ENCODE measurements at regions not wholly inside any gene's neighbourhood (a gene's known extent, or its start where the extent isn't known, plus 50 kb on each side); places are given as distances from the start of the nearest gene placed in this dataset.

- H2AFZ ChIP-seq (ENCODE audit: insufficient read depth, low read depth, low read length, poor library complexity, severe bottlenecking) = no peak overlapping the region
- H3K4me1 ChIP-seq (ENCODE audit: control insufficient read depth in 1 of 2, insufficient read depth in 2 of 2, low read length in 2 of 2) = peaks cover 15 to 29% of the 10 kb centered on the region in 2 donors
- H3K9me3 Mint-ChIP-seq = peaks cover 9 to 26% (median 23%) of the 10 kb centered on the region in 7 donors
- H3K4me1 Mint-ChIP-seq = peaks cover 9% of the 10 kb centered on the region
- H3K4me3 Mint-ChIP-seq = no peak overlapping the region
- H3K4me3 ChIP-seq (replicated peaks in 1 of 3; ENCODE audit: low read depth in 2 of 3, low read length in 3 of 3) = no peak overlapping the region
- intact Hi-C loops (cut with micrococcal nuclease) = no loop called here
- H3K79me2 ChIP-seq (ENCODE audit: insufficient read depth, low read length) = no peaks in the 10 kb centered on the region
- H3K36me3 ChIP-seq (replicated peaks in 1 of 2; ENCODE audit: control insufficient read depth in 1 of 2, insufficient read depth in 2 of 2, low read length in 2 of 2) = no peaks in the 10 kb centered on the region
- no peak for DNase-seq
- WGBS (ENCODE audit: insufficient coverage) = no CpG with 5 or more reads among the region's 1 CpG
- H3K27me3 ChIP-seq (ENCODE audit: control insufficient read depth in 2 of 2, insufficient read depth in 2 of 2, low read length in 2 of 2) = peaks cover 0 to 29% of the 10 kb centered on the region in 2 donors
- no peak for TF ChIP-seq CTCF (IDR thresholded peaks at IDR 0.05)
- H3K27ac Mint-ChIP-seq = no peak overlapping the region
- peaks cover 2 to 19% of the 10 kb centered on the region in 2 donors for H3K9me3 ChIP-seq (replicated peaks in 1 of 2; ENCODE audit: control insufficient read depth in 1 of 2, insufficient read depth in 1 of 2, low read length in 2 of 2)
- H3K4me2 ChIP-seq (replicated peaks; ENCODE audit: extremely low read depth, low read length, poor library complexity, severe bottlenecking) = no peak overlapping the region
- no peak overlapping the region for H3K9ac ChIP-seq (ENCODE audit: insufficient read depth, low read length, poor library complexity, severe bottlenecking)
- H3K27ac ChIP-seq (ENCODE audit: low read depth in 1 of 2, low read length in 2 of 2) = no peak overlapping the region
- no peaks in the 10 kb centered on the region for H4K20me1 ChIP-seq (ENCODE audit: insufficient read depth, low read length)
- H3K27me3 Mint-ChIP-seq (ENCODE audit: low read depth in 3 of 3) = peaks cover 22 to 35% (median 28%) of the 10 kb centered on the region in 3 donors
- H3K36me3 Mint-ChIP-seq = peaks cover 0 to 6% of the 10 kb centered on the region in 2 donors
These were observed 52.9 kb upstream of the HPCAL1 start for GRCh38 chr2:10249798-10250197.

DNA sequence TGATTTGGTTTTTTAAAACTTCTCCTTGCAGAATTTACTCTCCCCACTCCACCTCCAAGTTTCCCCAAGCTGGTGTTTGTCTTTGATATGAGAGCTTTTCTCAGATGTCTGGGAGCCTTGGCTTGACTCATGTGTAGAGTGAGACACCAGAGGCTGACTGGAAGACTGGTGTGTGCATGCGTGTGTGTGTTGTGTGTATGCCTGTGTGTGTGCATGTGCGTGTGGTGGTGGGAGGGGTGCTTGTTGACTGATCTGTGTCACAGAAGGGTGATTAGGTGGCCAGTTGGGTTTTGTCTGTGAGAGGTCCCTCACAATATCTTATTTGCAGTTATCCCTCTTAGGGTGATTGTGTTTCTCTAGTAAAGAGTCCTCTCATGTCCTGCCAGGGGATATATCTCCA lies 50.5 kb upstream of the HPCAL1 start:
- Mint-ChIP-seq H3K36me3 (peaks cover 0 to 6% of the 10 kb centered on the region in 2 donors), H3K4me3 (peak overlapping the region in 1 of 2 donors; percentile 35), H3K4me1 (peaks cover 9% of the 10 kb centered on the region), H3K27me3 (ENCODE audit: low read depth in 3 of 3) (peaks cover 24 to 50% (median 39%) of the 10 kb centered on the region in 3 donors), H3K27ac (no peak overlapping the region), H3K9me3 (peaks cover 9 to 26% (median 23%) of the 10 kb centered on the region in 7 donors)
- Histone ChIP-seq H2AFZ (ENCODE audit: insufficient read depth, low read depth, low read length, poor library complexity, severe bottlenecking) (no peak overlapping the region), H3K27me3 (ENCODE audit: control insufficient read depth in 2 of 2, insufficient read depth in 2 of 2, low read length in 2 of 2) (peaks cover 0 to 18% of the 10 kb centered on the region in 2 donors), H3K4me1 (ENCODE audit: control insufficient read depth in 1 of 2, insufficient read depth in 2 of 2, low read length in 2 of 2) (peaks cover 13 to 24% of the 10 kb centered on the region in 2 donors), H3K4me3 (replicated peaks in 1 of 3; ENCODE audit: low read depth in 2 of 3, low read length in 3 of 3) (no peak overlapping the region), H4K20me1 (ENCODE audit: insufficient read depth, low read length) (no peaks in the 10 kb centered on the region), H3K9me3 (replicated peaks in 1 of 2; ENCODE audit: control insufficient read depth in 1 of 2, insufficient read depth in 1 of 2, low read length in 2 of 2) (peaks cover 2 to 19% of the 10 kb centered on the region in 2 donors), H3K4me2 (replicated peaks; ENCODE audit: extremely low read depth, low read length, poor library complexity, severe bottlenecking) (no peak overlapping the region), H3K36me3 (replicated peaks in 1 of 2; ENCODE audit: control insufficient read depth in 1 of 2, insufficient read depth in 2 of 2, low read length in 2 of 2) (no peaks in the 10 kb centered on the region), H3K79me2 (ENCODE audit: insufficient read depth, low read length) (no peaks in the 10 kb centered on the region), H3K27ac (ENCODE audit: low read depth in 1 of 2, low read length in 2 of 2) (no peak overlapping the region), H3K9ac (ENCODE audit: insufficient read depth, low read length, poor library complexity, severe bottlenecking) (no peak overlapping the region)
- no peak for TF ChIP-seq CTCF (IDR thresholded peaks at IDR 0.05)
- DNase-seq = no peak
- WGBS (ENCODE audit: insufficient coverage) = 100% methylated on average over 2 of the region's 2 CpGs
- intact Hi-C loops (cut with micrococcal nuclease) = no loop called here

All from CD14-positive monocyte (primary cell).